GM21526 (cell line): ENCODE measurements at regions not wholly inside any gene's neighbourhood (a gene's known extent, or its start where the extent isn't known, plus 50 kb on each side); places are given as distances from the start of the nearest gene placed in this dataset.
"Not testable (repeated sequence)": the region's sequence is repeated elsewhere in the genome, so short reads cannot be mapped to it uniquely, and the experiment has no call there.

ENCODE experiments used
- ATAC-seq: cut with Tn5 transposase; IDR thresholded peaks from one replicate; pipeline ENCODE4 v1.9.1; 2021; ENCODE audit warnings: moderate library complexity; ENCODE audit not compliant: unreplicated experiment, low FRiP score

DNA sequence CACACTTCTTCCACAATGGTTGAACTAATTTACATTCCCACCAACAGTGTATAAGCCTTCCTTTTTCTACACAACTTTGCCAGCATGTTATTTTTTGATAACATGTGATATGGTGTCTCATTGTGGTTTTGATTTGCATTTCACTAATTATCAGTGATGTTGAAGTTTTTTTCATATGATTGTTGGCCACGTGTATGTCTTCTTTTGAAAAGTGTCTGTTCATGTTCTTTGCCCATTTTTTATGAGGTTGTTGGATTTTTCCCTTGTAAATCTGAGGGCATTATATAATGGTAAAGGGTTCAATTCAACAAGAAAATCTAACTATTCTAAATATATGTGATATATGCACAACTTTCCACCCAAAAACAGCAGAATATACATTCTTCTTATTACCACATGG, 153.4 kb upstream of the POGK start:
- not testable (repeated sequence) for ATAC-seq

DNA sequence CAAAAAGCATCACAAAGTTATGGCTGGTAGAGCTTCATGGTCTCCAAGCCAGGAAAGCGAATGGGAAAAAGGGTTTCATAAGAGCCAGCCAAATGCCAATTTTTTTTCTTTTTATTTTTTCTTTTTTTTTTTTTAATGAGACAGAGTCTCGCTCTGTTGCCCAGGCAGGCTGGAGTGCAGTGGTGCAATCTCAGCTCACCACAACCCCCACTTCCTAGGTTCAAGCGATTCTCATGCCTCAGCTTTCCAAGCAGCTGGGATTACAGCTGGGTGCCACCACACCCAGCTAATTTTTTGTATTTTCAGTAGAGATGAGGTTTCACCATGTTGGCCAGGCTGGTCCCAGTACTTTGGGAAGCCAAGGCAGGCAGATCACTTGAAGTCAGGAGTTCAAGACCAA, 148.7 kb upstream of the POGK start:
- ATAC-seq, result not testable (repeated sequence)

- ATAC-seq, result no peak
These were observed 147.8 kb upstream of the POGK start for GRCh38 chr1:166691476-166691875.

- ATAC-seq, result no peak
These were observed 146.9 kb upstream of the POGK start for GRCh38 chr1:166692346-166692745.

DNA sequence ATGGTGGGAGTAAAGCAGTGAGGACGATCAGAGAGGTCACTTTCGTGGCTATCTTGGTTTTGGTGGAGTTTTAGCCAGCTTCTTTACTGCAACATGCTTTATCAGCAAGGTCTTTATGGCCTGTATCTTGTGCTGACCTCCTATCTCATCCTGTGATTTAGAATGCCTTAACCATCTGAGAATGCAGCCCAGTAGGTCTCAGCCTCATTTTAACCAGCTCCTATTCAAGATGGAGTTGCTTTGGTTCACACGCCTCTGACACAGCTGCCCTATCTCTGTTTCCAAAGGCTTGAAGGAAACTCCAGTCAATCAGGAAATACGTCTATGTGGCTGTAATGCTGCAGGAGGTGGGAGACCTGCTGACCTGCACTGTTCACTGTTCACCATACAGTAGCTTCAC, 146.1 kb upstream of the POGK start:
- no peak for ATAC-seq

- ATAC-seq, result no peak
These were observed 145.5 kb upstream of the POGK start for GRCh38 chr1:166693673-166694297.

DNA sequence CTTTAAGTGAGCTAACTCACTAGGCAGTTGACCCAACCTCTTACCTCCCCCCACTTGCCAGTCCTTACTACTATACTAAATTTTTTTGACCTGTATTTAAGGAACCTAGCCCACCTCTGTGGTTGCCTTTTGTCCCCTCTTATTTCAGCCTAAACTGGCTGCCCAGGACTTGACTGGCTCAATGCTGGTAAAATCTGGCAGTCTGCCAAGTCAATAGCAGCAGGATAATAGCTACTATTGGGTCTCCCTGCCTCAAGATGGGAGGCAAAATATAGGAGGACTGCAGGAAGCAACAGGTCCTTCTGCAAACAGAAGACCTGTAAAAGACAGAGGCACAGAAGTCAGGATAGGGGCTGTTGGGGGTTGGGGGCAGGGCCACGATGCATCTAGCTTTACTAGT, 144.2 kb upstream of the POGK start:
- no peak for ATAC-seq

- not testable (repeated sequence) for ATAC-seq
These were observed 143.4 kb upstream of the POGK start for GRCh38 chr1:166695834-166696233.

GRCh38 chr1:166698771-166699170, 140.5 kb upstream of the POGK start:
- no peak for ATAC-seq

- no peak for ATAC-seq
These were observed 139.7 kb upstream of the POGK start for GRCh38 chr1:166699613-166700012.

DNA sequence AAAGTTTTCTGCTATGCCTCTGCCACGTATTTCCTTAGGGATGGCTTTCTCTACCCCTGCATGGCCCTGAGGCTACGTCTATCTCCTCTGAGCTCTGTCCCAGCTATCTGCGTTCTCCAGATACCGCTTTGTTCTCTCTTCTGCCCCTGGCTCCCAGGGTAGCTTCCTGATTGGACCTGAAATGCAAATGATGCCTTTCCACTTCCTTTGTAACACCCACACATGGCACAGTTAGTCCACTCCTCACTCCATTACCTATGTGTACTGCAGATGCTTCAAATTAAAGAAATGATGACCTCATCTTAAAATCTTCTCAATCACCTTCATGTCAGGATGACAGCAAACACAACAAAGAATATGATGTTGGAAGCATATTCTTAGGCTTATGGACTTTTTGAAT, 138.6 kb upstream of the POGK start:
- no peak for ATAC-seq

DNA sequence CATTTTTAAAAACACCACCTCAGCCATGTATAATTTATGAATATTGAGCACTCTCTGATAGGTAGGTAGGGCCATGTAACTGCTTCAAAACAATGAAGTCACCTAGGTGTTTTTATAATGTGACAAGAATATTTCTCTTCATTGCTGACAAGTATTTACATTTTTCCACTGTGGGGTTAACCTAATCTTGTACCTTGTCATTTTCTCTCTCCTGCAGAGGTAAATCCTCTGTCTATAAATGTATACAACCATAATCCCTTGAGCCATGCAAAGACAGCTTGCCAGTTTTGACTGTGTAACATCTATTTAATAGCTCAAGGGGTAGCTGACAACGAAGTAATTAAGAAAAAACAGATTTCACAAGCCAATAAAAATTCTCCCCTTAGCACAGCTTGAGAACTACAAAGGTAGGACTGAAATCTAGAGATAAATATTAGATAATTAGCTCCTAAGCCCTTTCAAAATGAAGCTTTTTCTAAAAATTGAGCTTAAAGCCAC, 137.6 kb upstream of the POGK start:
- no peak for ATAC-seq

DNA sequence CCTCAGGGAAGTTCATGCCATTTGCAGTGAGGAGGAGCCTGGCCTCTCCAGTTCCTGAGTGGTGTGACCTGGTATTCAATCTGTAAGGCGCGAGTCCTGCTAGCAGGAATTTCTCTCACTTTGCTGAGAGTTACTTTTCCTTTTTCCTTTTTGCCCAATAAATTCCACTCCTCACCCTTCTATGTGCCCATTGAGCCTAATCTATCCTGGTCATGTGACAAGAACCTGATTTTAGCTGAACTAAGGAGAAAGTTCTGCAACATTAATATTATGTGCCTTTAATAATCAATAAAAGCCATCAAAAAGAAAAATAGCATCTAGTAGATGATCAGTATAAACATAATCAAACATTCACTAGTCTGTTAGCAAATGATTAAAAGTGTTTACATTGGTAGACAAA, 136.1 kb upstream of the POGK start:
- no peak for ATAC-seq

DNA sequence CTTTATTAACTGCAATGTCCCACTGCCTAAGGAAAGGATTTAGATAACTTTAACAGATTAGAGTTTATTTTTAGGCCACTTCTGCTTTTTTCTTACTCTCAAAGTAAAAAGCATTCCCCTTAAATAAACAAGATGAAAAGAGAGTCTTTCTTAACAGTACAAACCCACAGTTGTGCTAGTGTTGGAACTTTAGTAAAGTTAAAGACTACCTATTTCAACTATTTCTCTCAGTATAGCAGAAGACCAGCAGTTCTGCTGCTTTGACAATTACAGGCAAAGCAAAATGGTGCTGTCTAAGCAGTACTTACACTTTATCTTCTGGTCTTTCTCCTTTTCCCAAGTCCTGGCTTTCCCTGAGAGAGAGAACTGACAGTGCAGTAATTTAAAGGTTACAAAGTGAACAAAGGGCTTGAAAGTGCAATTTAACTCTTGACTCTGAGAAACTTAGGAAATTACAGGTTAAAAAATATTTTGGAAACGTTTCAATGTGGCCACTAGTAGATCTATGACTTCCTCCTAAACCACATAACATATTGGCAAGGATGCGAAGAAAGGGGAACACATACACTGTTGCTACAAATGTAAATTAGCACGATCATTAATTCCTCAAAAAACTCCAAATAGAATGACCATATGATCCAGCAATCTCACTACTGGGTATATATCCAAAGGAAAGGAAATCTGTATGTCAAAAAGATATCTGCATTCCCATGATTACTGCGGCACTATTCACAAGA, 135.4 kb upstream of the POGK start:
- no peak for ATAC-seq

DNA sequence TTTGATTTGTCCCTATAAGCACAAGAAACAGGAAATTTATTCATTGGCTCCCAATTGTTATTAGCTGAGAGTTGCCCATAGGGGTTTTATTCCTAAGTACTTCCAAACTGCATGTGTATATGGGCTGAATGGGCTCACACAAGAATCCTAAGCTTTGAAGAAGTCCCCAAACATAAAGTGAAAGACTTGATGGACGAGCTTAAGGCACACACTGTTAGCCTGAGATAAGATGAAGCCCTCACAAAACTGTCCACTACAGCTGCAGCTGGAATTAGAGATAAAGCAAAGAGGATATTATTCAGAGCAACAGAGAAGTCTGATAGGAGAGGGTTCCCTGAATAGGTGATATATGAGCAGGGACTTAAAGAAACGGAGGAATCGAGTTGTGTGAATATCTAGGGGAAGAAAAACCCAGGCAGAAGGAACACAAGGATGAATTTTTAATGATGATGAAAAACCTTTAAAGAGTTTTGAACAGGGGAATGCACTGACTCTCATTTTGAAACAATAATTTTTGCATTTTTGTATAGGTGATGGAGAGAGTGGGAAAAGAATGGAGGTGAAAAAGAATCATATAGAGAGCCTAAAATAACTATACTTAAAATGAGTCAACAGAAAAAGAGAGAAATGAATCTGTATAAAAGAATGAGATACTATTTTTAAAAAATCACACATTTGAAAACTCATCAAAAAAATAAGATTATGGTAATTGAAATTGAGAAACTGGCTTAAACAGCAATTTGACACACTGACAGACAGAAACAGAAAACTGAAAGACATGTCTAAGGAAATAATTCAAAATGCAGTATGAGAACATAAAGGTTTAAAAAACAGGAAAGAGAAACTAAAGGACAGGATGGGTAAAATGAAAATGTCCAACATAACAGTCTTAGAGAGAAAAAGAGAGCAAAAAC, 133.6 kb upstream of the POGK start:
- ATAC-seq, result no peak

DNA sequence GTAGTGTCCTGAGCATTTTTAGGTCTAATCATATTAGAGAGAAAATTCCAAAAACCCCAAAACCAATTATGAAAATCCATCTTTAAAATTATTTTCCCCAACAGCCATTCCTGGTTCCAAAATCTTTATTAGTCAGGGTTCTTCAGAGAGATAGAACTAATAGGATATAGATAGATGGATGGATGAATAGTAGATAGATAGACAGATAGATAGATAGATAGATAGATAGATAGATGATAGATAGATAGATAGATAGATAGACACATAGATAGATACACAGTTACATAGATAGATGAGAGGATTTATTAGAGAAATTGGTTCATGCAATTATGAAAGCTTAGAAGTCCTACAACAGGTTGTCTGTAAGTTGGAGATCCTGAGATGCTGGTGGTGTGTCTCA, 122.7 kb upstream of the POGK start:
- ATAC-seq, result no peak

DNA sequence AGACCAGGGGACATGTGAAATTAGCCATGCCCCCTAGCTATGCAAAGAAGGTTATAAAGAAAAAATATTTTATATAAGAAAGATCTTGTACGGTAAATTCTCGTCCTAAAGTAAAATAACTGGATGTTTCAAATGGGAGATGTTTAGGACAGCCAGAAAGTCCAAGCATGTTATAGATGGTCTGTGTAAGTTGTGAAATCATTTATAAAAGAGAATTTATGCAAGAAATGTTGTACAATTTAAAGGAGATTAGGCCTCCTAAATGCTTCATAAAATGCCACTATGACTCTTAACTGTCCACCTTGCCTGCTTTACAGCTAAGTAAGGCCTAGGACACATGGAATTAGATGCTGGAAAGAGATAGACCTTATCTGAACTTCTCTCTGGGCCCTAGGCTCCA, 118.1 kb upstream of the POGK start:
- no peak for ATAC-seq

DNA sequence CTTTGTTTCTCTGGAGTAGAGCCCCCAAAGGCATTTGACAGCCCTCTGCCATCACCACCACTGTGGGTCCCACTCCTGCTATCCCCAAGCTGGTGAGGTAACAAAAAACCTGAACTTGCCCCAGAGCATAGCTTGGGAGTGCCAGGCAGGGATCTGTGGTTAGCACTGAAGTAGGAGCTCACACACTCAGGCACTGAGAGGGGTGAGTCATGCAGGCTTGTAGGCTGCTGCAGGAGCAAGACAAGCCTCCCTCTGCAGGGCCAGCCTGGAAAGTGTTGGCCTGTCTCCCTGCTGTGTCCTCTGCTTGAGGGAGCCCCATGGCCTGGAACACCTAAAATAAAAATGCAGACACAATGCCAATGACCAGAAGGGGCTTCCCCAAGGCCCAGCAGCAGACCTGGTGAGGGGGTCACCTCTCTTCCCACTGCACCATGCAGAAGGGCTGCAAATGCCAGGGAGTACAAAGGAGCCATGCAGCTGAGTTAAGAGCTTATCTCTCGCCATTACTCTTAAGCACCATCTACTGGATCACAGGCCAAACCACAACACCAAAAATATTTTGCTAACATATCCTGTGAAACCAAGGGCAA, 108.9 kb upstream of the POGK start:
- no peak for ATAC-seq

- no peak for ATAC-seq
These were observed 101.1 kb upstream of the POGK start for GRCh38 chr1:166738140-166738539.

DNA sequence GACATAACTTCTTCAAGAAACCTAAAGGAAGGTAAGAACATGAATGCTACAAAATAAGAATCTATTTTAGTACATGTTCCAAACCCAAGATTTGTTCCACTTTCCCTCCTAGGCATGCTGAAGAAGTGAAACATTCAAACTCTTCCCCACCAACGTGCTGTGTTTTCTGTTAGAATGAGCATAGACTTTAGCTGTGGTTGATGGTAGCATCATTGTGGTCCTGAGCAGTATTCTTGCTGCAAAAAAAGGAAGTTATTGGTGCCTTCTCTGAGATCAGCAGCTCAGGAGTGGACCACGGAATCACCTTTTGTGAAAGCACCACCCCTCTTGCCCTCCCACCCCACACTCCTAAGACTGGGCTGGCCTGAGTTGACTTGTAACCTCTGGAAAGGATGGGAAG, 100.4 kb upstream of the POGK start:
- ATAC-seq, result no peak
